Vagina (tissue), 2 donors: ENCODE measurements at regions not wholly inside any gene's neighbourhood (a gene's known extent, or its start where the extent isn't known, plus 50 kb on each side); places are given as distances from the start of the nearest gene placed in this dataset.

Source experiments
- DNase-seq, 2 donors: peaks; one replicate each; pipeline ENCODE4 v3.0.0-alpha.2; 2017; ENCODE audit errors: extremely low spot score in 2 of 2
- H3K27ac ChIP-seq: fragments of 200-600 bp; sonication (generic); one replicate; pipeline ENCODE4 v1.5.1; 2019
- H3K27me3 ChIP-seq: fragments of 200-600 bp; sonication (generic); one replicate; pipeline ENCODE4 v1.5.1; 2019
- H3K36me3 ChIP-seq, 2 donors: fragments of 200-600 bp; sonication (generic); one replicate each; pipeline ENCODE4 v1.5.1; 2017 to 2019
- H3K4me1 ChIP-seq: fragments of 200-600 bp; sonication (generic); one replicate; pipeline ENCODE4 v1.5.1; 2019
- H3K4me3 ChIP-seq, 2 donors: fragments of 200-600 bp; sonication (generic); 1 replicate in 1 of 2; 2 replicates in 1 of 2; pipeline ENCODE4 v1.5.1; 2016 to 2019
- H3K9me3 ChIP-seq: fragments of 200-600 bp; sonication (generic); one replicate; pipeline ENCODE4 v1.5.1; 2019
- POLR2A ChIP-seq, 2 donors: fragments of 450-650 bp; IDR thresholded peaks; one replicate each; pipeline ENCODE4 v1.6.1; 2017; ENCODE audit warnings: antibody characterized with exemption in 2 of 2, mild to moderate bottlenecking in 2 of 2, moderate library complexity in 2 of 2
- POLR2AphosphoS5 ChIP-seq, 2 donors: sonication (generic); formaldehyde crosslinking; IDR thresholded peaks; one replicate each; pipeline ENCODE4 v1.9.0; 2017; ENCODE audit warnings: antibody characterized with exemption in 2 of 2, mild to moderate bottlenecking in 2 of 2, low read depth in 1 of 2; ENCODE audit not compliant: insufficient read depth in 1 of 2
- intact Hi-C: fragments of 100-400 bp; cut with DNase I; formaldehyde crosslinking; loops from one replicate; pipeline ENCODE4 v1.15.1; 2023
- TF ChIP-seq, protein P1 (sequence below), 3 experiments: fragments of 450-650 bp in 2 of 3; fragments of 200-600 bp in 1 of 3; sonication (generic) in 1 of 3; IDR thresholded peaks; one replicate each; pipeline ENCODE4 v1.5.1; 2017 to 2019; ENCODE audit warnings: antibody characterized with exemption in 3 of 3, mild to moderate bottlenecking in 2 of 3, moderate library complexity in 2 of 3

DNA sequence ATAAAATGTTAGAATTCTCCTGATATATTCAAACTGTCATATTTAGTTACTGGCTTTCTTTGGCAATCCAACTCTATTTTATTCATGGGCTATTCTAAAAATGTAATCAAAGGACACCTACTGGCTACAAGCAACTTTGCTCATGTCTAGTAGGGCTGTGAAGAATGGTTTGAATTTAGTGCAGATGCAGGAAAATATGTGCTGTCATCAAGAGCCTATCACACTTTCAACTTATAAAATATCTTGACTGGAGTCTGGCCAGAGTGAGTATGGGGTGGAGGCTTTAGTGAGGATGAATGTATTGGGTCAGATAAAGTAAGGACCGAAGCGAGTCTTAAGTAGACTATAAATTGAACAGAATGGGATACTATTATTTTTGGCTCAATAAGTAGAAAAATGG is 343.4 kb upstream of the SPRED2 start:
- Histone ChIP-seq H3K4me1 (no peaks in the 10 kb centered on the region), H3K9me3 (no peaks in the 10 kb centered on the region), H3K27me3 (no peaks in the 10 kb centered on the region), H3K36me3 (no peaks in the 10 kb centered on the region), H3K27ac (no peak overlapping the region), H3K4me3 (no peak overlapping the region)
- intact Hi-C loops = no loop called here
- DNase-seq = no peak
- TF ChIP-seq POLR2A (IDR thresholded peaks at IDR 0.05) (no peak), POLR2AphosphoS5 (IDR thresholded peaks at IDR 0.05; ENCODE audit: insufficient read depth in 1 of 2, low read depth in 1 of 2) (no peak)
- TF ChIP-seq, protein P1, sequence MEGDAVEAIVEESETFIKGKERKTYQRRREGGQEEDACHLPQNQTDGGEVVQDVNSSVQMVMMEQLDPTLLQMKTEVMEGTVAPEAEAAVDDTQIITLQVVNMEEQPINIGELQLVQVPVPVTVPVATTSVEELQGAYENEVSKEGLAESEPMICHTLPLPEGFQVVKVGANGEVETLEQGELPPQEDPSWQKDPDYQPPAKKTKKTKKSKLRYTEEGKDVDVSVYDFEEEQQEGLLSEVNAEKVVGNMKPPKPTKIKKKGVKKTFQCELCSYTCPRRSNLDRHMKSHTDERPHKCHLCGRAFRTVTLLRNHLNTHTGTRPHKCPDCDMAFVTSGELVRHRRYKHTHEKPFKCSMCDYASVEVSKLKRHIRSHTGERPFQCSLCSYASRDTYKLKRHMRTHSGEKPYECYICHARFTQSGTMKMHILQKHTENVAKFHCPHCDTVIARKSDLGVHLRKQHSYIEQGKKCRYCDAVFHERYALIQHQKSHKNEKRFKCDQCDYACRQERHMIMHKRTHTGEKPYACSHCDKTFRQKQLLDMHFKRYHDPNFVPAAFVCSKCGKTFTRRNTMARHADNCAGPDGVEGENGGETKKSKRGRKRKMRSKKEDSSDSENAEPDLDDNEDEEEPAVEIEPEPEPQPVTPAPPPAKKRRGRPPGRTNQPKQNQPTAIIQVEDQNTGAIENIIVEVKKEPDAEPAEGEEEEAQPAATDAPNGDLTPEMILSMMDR (IDR thresholded peaks at IDR 0.05) = no peak

DNA sequence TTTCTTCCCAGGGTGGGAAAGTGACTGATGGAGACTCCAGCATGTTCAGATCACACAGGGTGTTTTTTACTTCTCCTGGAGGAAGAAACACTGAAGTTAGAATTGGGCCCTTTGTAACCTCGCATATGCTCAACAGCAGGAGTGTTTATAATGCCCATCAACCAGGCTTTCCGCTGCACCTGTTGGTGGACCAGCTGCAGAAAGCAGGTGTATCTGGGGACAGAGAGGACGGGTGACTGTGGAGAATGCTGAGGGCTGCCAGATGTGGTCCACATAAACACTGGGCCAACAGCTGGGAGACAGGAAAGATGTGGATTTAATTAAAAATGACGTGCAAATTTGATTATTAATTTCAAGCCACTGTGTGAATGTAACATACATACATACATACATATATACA is 335.5 kb upstream of the SPRED2 start:
- Histone ChIP-seq H3K4me3 (no peak overlapping the region), H3K9me3 (no peaks in the 10 kb centered on the region), H3K36me3 (no peaks in the 10 kb centered on the region), H3K27ac (no peak overlapping the region), H3K27me3 (no peaks in the 10 kb centered on the region), H3K4me1 (no peaks in the 10 kb centered on the region)
- DNase-seq = peak in 1 of 2 donors; percentile 60
- intact Hi-C loops = no loop called here
- TF ChIP-seq, protein P1 (IDR thresholded peaks at IDR 0.05) = no peak
- no peak for TF ChIP-seq POLR2AphosphoS5 (IDR thresholded peaks at IDR 0.05; ENCODE audit: insufficient read depth in 1 of 2, low read depth in 1 of 2)
- TF ChIP-seq POLR2A (IDR thresholded peaks at IDR 0.05) = no peak

DNA sequence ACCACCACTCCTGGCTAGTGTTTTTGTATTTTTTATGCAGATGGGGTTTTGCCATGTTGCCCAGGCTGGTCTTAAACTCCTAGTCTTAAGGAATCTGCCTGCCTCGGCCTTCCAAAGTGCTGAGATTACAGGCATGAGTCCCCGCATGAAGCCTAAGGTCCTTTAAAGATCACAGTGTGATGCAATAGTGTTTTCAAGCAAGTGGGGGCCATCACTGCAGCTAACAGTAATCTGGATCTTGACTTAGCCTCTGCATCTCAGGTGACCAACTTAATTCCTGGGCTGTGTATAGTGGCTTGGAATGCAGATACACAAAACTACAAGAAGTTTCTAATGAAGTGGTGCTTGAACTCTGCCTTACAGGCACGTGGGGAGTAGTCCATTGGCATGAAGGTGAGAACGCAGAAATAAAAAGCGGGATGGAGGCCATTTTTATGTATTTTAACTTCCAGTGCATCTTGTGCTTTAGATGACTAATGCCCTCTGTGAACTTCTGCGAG is 334.4 kb upstream of the SPRED2 start:
- Histone ChIP-seq H3K27me3 (no peaks in the 10 kb centered on the region), H3K36me3 (no peaks in the 10 kb centered on the region), H3K27ac (no peak overlapping the region), H3K4me3 (no peak overlapping the region), H3K9me3 (no peaks in the 10 kb centered on the region), H3K4me1 (no peaks in the 10 kb centered on the region)
- TF ChIP-seq POLR2AphosphoS5 (IDR thresholded peaks at IDR 0.05; ENCODE audit: insufficient read depth in 1 of 2, low read depth in 1 of 2) = no peak
- TF ChIP-seq, protein P1 (IDR thresholded peaks at IDR 0.05) = no peak
- no peak for TF ChIP-seq POLR2A (IDR thresholded peaks at IDR 0.05)
- no peak for DNase-seq
- intact Hi-C loops = no loop called here

DNA sequence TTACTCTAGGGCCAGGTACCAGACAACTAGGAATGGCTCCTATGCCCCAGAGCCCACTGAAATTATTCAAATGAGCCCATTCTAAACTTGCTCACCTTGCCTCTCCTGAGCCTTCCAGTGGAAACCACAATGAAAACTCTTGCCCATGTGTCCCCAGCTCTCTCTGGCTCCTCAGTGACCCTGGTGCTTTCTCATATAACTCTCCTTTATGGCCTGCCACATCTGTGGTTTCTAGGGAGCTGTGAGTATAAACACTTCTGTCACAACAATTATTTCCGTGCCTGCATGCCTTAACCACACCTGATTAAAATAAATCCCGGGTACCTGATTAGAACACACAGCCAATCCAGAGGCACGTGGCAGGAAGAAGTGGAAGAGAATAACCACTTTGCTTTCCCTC is 333.0 kb upstream of the SPRED2 start:
- H3K27me3 ChIP-seq = no peaks in the 10 kb centered on the region
- intact Hi-C loops = no loop called here
- H3K4me1 ChIP-seq = no peaks in the 10 kb centered on the region
- H3K27ac ChIP-seq = no peak overlapping the region
- H3K36me3 ChIP-seq = no peaks in the 10 kb centered on the region
- no peak for DNase-seq
- no peaks in the 10 kb centered on the region for H3K9me3 ChIP-seq
- no peak overlapping the region for H3K4me3 ChIP-seq
- TF ChIP-seq, protein P1 (IDR thresholded peaks at IDR 0.05) = no peak
- TF ChIP-seq POLR2A (IDR thresholded peaks at IDR 0.05) (no peak), POLR2AphosphoS5 (IDR thresholded peaks at IDR 0.05; ENCODE audit: insufficient read depth in 1 of 2, low read depth in 1 of 2) (no peak)

DNA sequence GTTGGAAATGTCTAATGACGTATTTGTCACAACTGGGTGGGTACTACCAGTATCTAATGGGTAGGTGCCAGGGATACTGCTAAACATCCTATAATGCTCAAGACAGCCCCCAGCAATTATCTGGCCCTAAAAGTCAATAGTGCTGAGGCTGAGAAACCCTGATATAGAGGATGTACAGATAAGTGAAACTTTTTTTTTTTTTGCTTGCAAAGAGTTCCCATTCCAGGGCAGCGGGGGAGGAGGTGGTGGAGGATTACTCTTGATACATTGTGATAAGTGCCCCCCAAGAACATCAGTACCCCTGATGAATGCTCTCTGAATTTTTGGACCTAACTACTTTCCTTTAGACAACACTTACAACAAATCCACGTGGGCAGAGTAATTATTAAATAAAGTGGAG is 329.7 kb upstream of the SPRED2 start:
- TF ChIP-seq POLR2AphosphoS5 (IDR thresholded peaks at IDR 0.05; ENCODE audit: insufficient read depth in 1 of 2, low read depth in 1 of 2) = no peak
- no peak for TF ChIP-seq POLR2A (IDR thresholded peaks at IDR 0.05)
- TF ChIP-seq, protein P1 (IDR thresholded peaks at IDR 0.05) = no peak
- DNase-seq = no peak

More for the DNA sequence above, 329.7 kb upstream of the SPRED2 start:
- Histone ChIP-seq H3K9me3 (no peaks in the 10 kb centered on the region), H3K27ac (no peak overlapping the region), H3K36me3 (no peaks in the 10 kb centered on the region), H3K4me1 (no peaks in the 10 kb centered on the region), H3K4me3 (no peak overlapping the region), H3K27me3 (no peaks in the 10 kb centered on the region)
- intact Hi-C loops = no loop called here
